Endodermal cell (in vitro differentiated cells): ENCODE measurements at regions not wholly inside any gene's neighbourhood (a gene's known extent, or its start where the extent isn't known, plus 50 kb on each side); places are given as distances from the start of the nearest gene placed in this dataset.
A peak's percentile ranks its signal among the peaks of the same experiment; 100 is the strongest.

Experiments used
- DNase-seq: peaks from one replicate; pipeline ENCODE4 v3.0.0-alpha.2; 2017
- H3K27ac ChIP-seq: 2 replicates; pipeline ENCODE4 v1.5.1; 2013; ENCODE audit warnings: mild to moderate bottlenecking, low read depth, low read length, moderate library complexity
- H3K27me3 ChIP-seq: 2 replicates; pipeline ENCODE4 v1.6.1; 2013; ENCODE audit warnings: mild to moderate bottlenecking, low read length, moderate library complexity; ENCODE audit not compliant: insufficient read depth, control insufficient read depth, poor library complexity, severe bottlenecking
- H3K36me3 ChIP-seq: 2 replicates; pipeline ENCODE4 v1.7.0; 2013; ENCODE audit warnings: mild to moderate bottlenecking, low read length, moderate library complexity; ENCODE audit not compliant: control insufficient read depth, insufficient read depth
- H3K4me1 ChIP-seq: one replicate; pipeline ENCODE4 v1.7.0; 2013; ENCODE audit warnings: low read length; ENCODE audit not compliant: control insufficient read depth, insufficient read depth
- H3K4me3 ChIP-seq: 2 replicates; pipeline ENCODE4 v1.5.1; 2013; ENCODE audit warnings: mild to moderate bottlenecking, low read length, moderate library complexity
- H3K9ac ChIP-seq: 2 replicates; pipeline ENCODE4 v1.6.1; 2013; ENCODE audit warnings: mild to moderate bottlenecking, low read length, moderate library complexity; ENCODE audit not compliant: poor library complexity, severe bottlenecking; ENCODE audit errors: extremely low read depth
- H3K9me3 ChIP-seq: 2 replicates; pipeline ENCODE4 v1.6.1; 2013; ENCODE audit warnings: mild to moderate bottlenecking, low read length, moderate library complexity; ENCODE audit not compliant: control insufficient read depth
- H3K27ac Mint-ChIP-seq: 2 replicates; pipeline ENCODE4 v1.8.0; 2020; ENCODE audit warnings: mixed read lengths
- H3K27me3 Mint-ChIP-seq: 2 replicates; pipeline ENCODE4 v1.8.0; 2021; ENCODE audit warnings: mild to moderate bottlenecking, mixed read lengths; ENCODE audit not compliant: insufficient read depth
- H3K36me3 Mint-ChIP-seq: 2 replicates; pipeline ENCODE4 v1.8.0; 2020; ENCODE audit warnings: low read depth, mixed read lengths
- H3K4me1 Mint-ChIP-seq: 2 replicates; pipeline ENCODE4 v1.8.0; 2020; ENCODE audit warnings: mixed read lengths
- H3K4me3 Mint-ChIP-seq: 2 replicates; pipeline ENCODE4 v1.8.0; 2020; ENCODE audit warnings: mild to moderate bottlenecking, moderate library complexity, mixed read lengths
- H3K9me3 Mint-ChIP-seq: 2 replicates; pipeline ENCODE4 v1.8.0; 2020; ENCODE audit warnings: mild to moderate bottlenecking, mixed read lengths
- CTCF ChIP-seq: fragments of 200-600 bp; sonication (generic); conservative IDR thresholded peaks from 2 replicates; pipeline ENCODE4 v1.5.0; 2021; ENCODE audit warnings: antibody characterized with exemption, mild to moderate bottlenecking
- WGBS, 2 experiments: methylation state at CpG; one replicate each; pipeline versions ENCODE4 v1.1.5 to v1.1.7; 2013; ENCODE audit warnings: missing lambda C conversion rate in 2 of 2, mixed read lengths in 1 of 2; ENCODE audit not compliant: insufficient coverage in 1 of 2, insufficient read length in 1 of 2; 5-methylcytosine and 5-hydroxymethylcytosine counted together

- Histone ChIP-seq H3K9me3 (no peaks in the 10 kb centered on the region), H3K36me3 (no peaks in the 10 kb centered on the region), H3K27ac (no peak overlapping the region), H3K4me3 (no peak overlapping the region), H3K9ac (no peak overlapping the region), H3K27me3 (peaks cover 4% of the 10 kb centered on the region), H3K4me1 (peaks cover 6% of the 10 kb centered on the region)
- H3K9me3 Mint-ChIP-seq = no peaks in the 10 kb centered on the region
- H3K36me3 Mint-ChIP-seq = no peaks in the 10 kb centered on the region
- H3K27ac Mint-ChIP-seq = no peak overlapping the region
- H3K4me3 Mint-ChIP-seq = no peak overlapping the region
- H3K27me3 Mint-ChIP-seq = peaks cover 15% of the 10 kb centered on the region
- H3K4me1 Mint-ChIP-seq = peaks cover 36% of the 10 kb centered on the region
- WGBS, 2 experiments = 93% methylated on average over 7 of the region's 7 CpGs
- DNase-seq = no peak
- TF ChIP-seq CTCF = no peak
These were observed 369.3 kb upstream of the KLHL29 start for GRCh38 chr2:23015651-23016200.

- Histone ChIP-seq H3K4me3 (no peak overlapping the region), H3K4me1 (peaks cover 9% of the 10 kb centered on the region), H3K27me3 (peaks cover 4% of the 10 kb centered on the region), H3K36me3 (no peaks in the 10 kb centered on the region), H3K9me3 (no peaks in the 10 kb centered on the region), H3K27ac (no peak overlapping the region), H3K9ac (no peak overlapping the region)
- Mint-ChIP-seq H3K36me3 (no peaks in the 10 kb centered on the region), H3K27ac (no peak overlapping the region), H3K4me1 (peaks cover 27% of the 10 kb centered on the region), H3K4me3 (no peak overlapping the region), H3K27me3 (peaks cover 18% of the 10 kb centered on the region), H3K9me3 (no peaks in the 10 kb centered on the region)
- peak; percentile 66 for DNase-seq
- TF ChIP-seq CTCF = peak; percentile 27
- WGBS, 2 experiments = 27 to 37% methylated on average over 1 of the region's 1 CpG
These were observed 365.5 kb upstream of the KLHL29 start for GRCh38 chr2:23019476-23019875.

- no peak overlapping the region for H3K27ac Mint-ChIP-seq
- Histone ChIP-seq H3K27me3 (peaks cover 3% of the 10 kb centered on the region), H3K36me3 (no peaks in the 10 kb centered on the region), H3K4me3 (no peak overlapping the region), H3K4me1 (peaks cover 9% of the 10 kb centered on the region), H3K27ac (no peak overlapping the region), H3K9ac (no peak overlapping the region), H3K9me3 (no peaks in the 10 kb centered on the region)
- peaks cover 23% of the 10 kb centered on the region for H3K27me3 Mint-ChIP-seq
- H3K9me3 Mint-ChIP-seq = no peaks in the 10 kb centered on the region
- H3K4me3 Mint-ChIP-seq = no peak overlapping the region
- TF ChIP-seq CTCF = no peak
- H3K36me3 Mint-ChIP-seq = no peaks in the 10 kb centered on the region
- no peak for DNase-seq
- 91% methylated on average over 6 of the region's 6 CpGs for WGBS, 2 experiments
- H3K4me1 Mint-ChIP-seq = peaks cover 27% of the 10 kb centered on the region
These were observed 364.3 kb upstream of the KLHL29 start for GRCh38 chr2:23020659-23021058.
